Esophagus squamous epithelium (tissue), 5 donors: ENCODE measurements at regions not wholly inside any gene's neighbourhood (a gene's known extent, or its start where the extent isn't known, plus 50 kb on each side); places are given as distances from the start of the nearest gene placed in this dataset.

ENCODE experiments used
- DNase-seq: peaks from one replicate; lab custom pipeline; 2025; lab: John Stamatoyannopoulos, UW
- H3K27ac ChIP-seq, 4 donors: fragments of 200-600 bp; sonication (generic); one replicate each; pipeline ENCODE4 v1.5.1; 2016 to 2019; ENCODE audit warnings: mild to moderate bottlenecking in 1 of 4
- H3K27me3 ChIP-seq, 4 donors: fragments of 200-600 bp; sonication (generic); 1 replicate in 3 of 4; 2 replicates in 1 of 4; pipeline versions ENCODE4 v1.5.1 to v1.6.0; 2017 to 2021; ENCODE audit warnings: antibody characterized with exemption in 1 of 4
- H3K36me3 ChIP-seq, 3 donors: fragments of 200-600 bp; sonication (generic); one replicate each; pipeline ENCODE4 v1.5.1; 2016 to 2019
- H3K4me1 ChIP-seq, 3 donors: fragments of 200-600 bp; sonication (generic); one replicate each; pipeline ENCODE4 v1.5.1; 2017 to 2019
- H3K4me3 ChIP-seq, 4 donors: fragments of 200-600 bp; sonication (generic); 1 replicate in 3 of 4; 2 replicates in 1 of 4; pipeline ENCODE4 v1.5.1; 2016 to 2019; ENCODE audit warnings: mild to moderate bottlenecking in 2 of 4, moderate library complexity in 1 of 4
- H3K9me3 ChIP-seq, 3 donors: fragments of 200-600 bp; sonication (generic); one replicate each; pipeline ENCODE4 v1.5.1; 2016 to 2019
- CTCF ChIP-seq, 6 experiments: fragments of 450-650 bp in 4 of 6; fragments of 200-600 bp in 2 of 6; sonication (generic) in 2 of 6; IDR thresholded peaks; one replicate each; pipeline ENCODE4 v1.5.1; 2016 to 2019; ENCODE audit warnings: antibody characterized with exemption in 6 of 6, mild to moderate bottlenecking in 4 of 6, moderate library complexity in 4 of 6
- POLR2A ChIP-seq, 4 donors: fragments of 450-650 bp; IDR thresholded peaks; one replicate each; pipeline ENCODE4 v1.6.1; 2017; ENCODE audit warnings: antibody characterized with exemption in 4 of 4, mild to moderate bottlenecking in 4 of 4, moderate library complexity in 3 of 4
- WGBS, 2 donors: methylation state at CpG; one replicate each; pipeline ENCODE4 v1.1.5; 2018; 5-methylcytosine and 5-hydroxymethylcytosine counted together
- intact Hi-C: fragments of 100-400 bp; cut with DNase I; formaldehyde crosslinking; loops from one replicate; pipeline ENCODE4 v1.15.0; 2022
- donor health status: DM: yes; HTN: yes; CAD: no.

GRCh38 chr6:169096388-169096787 is 157.3 kb downstream of the THBS2 start:
- TF ChIP-seq POLR2A (IDR thresholded peaks at IDR 0.05) (no peak), CTCF (IDR thresholded peaks at IDR 0.05) (no peak)

GRCh38 chr6:169095153-169095552 is 158.5 kb downstream of the THBS2 start:
- peaks cover 0 to 18% (median 10%) of the 10 kb centered on the region in 3 donors for H3K9me3 ChIP-seq
- no peak overlapping the region for H3K27ac ChIP-seq
- H3K4me3 ChIP-seq = no peak overlapping the region
- no peaks in the 10 kb centered on the region for H3K27me3 ChIP-seq
- 85 to 89% methylated on average over 5 to 11 of the region's 12 CpGs for WGBS, 2 donors
- H3K36me3 ChIP-seq = no peaks in the 10 kb centered on the region
- TF ChIP-seq POLR2A (IDR thresholded peaks at IDR 0.05) (no peak), CTCF (IDR thresholded peaks at IDR 0.05) (no peak)
- intact Hi-C loops = no loop called here
- no peak for DNase-seq
- H3K4me1 ChIP-seq = no peaks in the 10 kb centered on the region

More at GRCh38 chr6:169096388-169096787, 157.3 kb downstream of the THBS2 start:
- DNase-seq = no peak
- Histone ChIP-seq H3K9me3 (peaks cover 0 to 6% (median 0%) of the 10 kb centered on the region in 3 donors), H3K27ac (no peak overlapping the region), H3K36me3 (no peaks in the 10 kb centered on the region), H3K4me3 (no peak overlapping the region), H3K27me3 (no peaks in the 10 kb centered on the region), H3K4me1 (no peaks in the 10 kb centered on the region)
- 78 to 83% methylated on average over 4 to 5 of the region's 5 CpGs for WGBS, 2 donors
- intact Hi-C loops = no loop called here

GRCh38 chr6:169094552-169094950 is 159.1 kb downstream of the THBS2 start:
- Histone ChIP-seq H3K36me3 (no peaks in the 10 kb centered on the region), H3K27me3 (no peaks in the 10 kb centered on the region), H3K4me1 (no peaks in the 10 kb centered on the region), H3K4me3 (no peak overlapping the region), H3K9me3 (peaks cover 0 to 24% (median 16%) of the 10 kb centered on the region in 3 donors), H3K27ac (no peak overlapping the region)
- no peak for DNase-seq
- intact Hi-C loops = no loop called here
- WGBS, 2 donors = 86 to 91% methylated on average over 6 to 7 of the region's 7 CpGs
- no peak for TF ChIP-seq POLR2A (IDR thresholded peaks at IDR 0.05)
- TF ChIP-seq CTCF (IDR thresholded peaks at IDR 0.05) = no peak

- Histone ChIP-seq H3K4me3 (no peak overlapping the region), H3K27ac (no peak overlapping the region), H3K36me3 (no peaks in the 10 kb centered on the region), H3K27me3 (no peaks in the 10 kb centered on the region), H3K9me3 (peaks cover 0 to 24% (median 19%) of the 10 kb centered on the region in 3 donors), H3K4me1 (no peaks in the 10 kb centered on the region)
- 71 to 78% methylated on average over 16 of the region's 16 CpGs for WGBS, 2 donors
- intact Hi-C loops = no loop called here
- no peak for DNase-seq
- TF ChIP-seq CTCF (IDR thresholded peaks at IDR 0.05) = no peak
- TF ChIP-seq POLR2A (IDR thresholded peaks at IDR 0.05) = no peak
These were observed 159.7 kb downstream of the THBS2 start for GRCh38 chr6:169093770-169094551.

- TF ChIP-seq POLR2A (IDR thresholded peaks at IDR 0.05) = no peak
- H3K36me3 ChIP-seq = no peaks in the 10 kb centered on the region
- H3K27ac ChIP-seq = no peak overlapping the region
- WGBS, 2 donors = 69 to 77% methylated on average over 10 to 11 of the region's 11 CpGs
- intact Hi-C loops = no loop called here
- H3K9me3 ChIP-seq = peaks cover 0 to 24% (median 19%) of the 10 kb centered on the region in 3 donors
- no peak overlapping the region for H3K4me3 ChIP-seq
- H3K4me1 ChIP-seq = no peaks in the 10 kb centered on the region
- H3K27me3 ChIP-seq = no peaks in the 10 kb centered on the region
- no peak for DNase-seq
These were observed 160.5 kb downstream of the THBS2 start for GRCh38 chr6:169093066-169093723.
